GM21717 (cell line): ENCODE measurements at regions not wholly inside any gene's neighbourhood (a gene's known extent, or its start where the extent isn't known, plus 50 kb on each side); places are given as distances from the start of the nearest gene placed in this dataset.

Source experiments
- ATAC-seq: cut with Tn5 transposase; IDR thresholded peaks from one replicate; pipeline ENCODE4 v1.9.1; 2021; ENCODE audit warnings: mild to moderate bottlenecking, moderate library complexity; ENCODE audit not compliant: unreplicated experiment

GRCh38 chr11:32161293-32161692, 70.4 kb downstream of the RCN1 start:
- no peak for ATAC-seq

GRCh38 chr11:32162351-32162750, 71.5 kb downstream of the RCN1 start:
- no peak for ATAC-seq

- ATAC-seq: no peak
These were observed 72.0 kb downstream of the RCN1 start for GRCh38 chr11:32162906-32163305.

- ATAC-seq: no peak
These were observed 72.7 kb downstream of the RCN1 start for GRCh38 chr11:32163557-32163956.

- no peak for ATAC-seq
These were observed 74.0 kb downstream of the RCN1 start for GRCh38 chr11:32164836-32165235.

- ATAC-seq: no peak
These were observed 78.0 kb downstream of the RCN1 start for GRCh38 chr11:32168924-32169323.

GRCh38 chr11:32171445-32171844, 80.6 kb downstream of the RCN1 start:
- ATAC-seq: no peak

- no peak for ATAC-seq
These were observed 81.4 kb downstream of the RCN1 start for GRCh38 chr11:32172041-32172847.

GRCh38 chr11:32172848-32173834, 82.3 kb downstream of the RCN1 start:
- no peak for ATAC-seq

GRCh38 chr11:32173977-32174376, 83.1 kb downstream of the RCN1 start:
- ATAC-seq: no peak

GRCh38 chr11:32176223-32176934, 85.5 kb downstream of the RCN1 start:
- peak; percentile 75 for ATAC-seq

GRCh38 chr11:32178692-32179091, 87.8 kb downstream of the RCN1 start:
- no peak for ATAC-seq

GRCh38 chr11:32183512-32183911, 92.6 kb downstream of the RCN1 start:
- no peak for ATAC-seq

- peak; percentile 36 for ATAC-seq
These were observed 93.3 kb downstream of the RCN1 start for GRCh38 chr11:32184041-32184722.

- peak; percentile 88 for ATAC-seq
These were observed 94.0 kb downstream of the RCN1 start for GRCh38 chr11:32184723-32185376.

GRCh38 chr11:32186118-32186517, 95.2 kb downstream of the RCN1 start:
- no peak for ATAC-seq

GRCh38 chr11:32187111-32187510, 96.2 kb downstream of the RCN1 start:
- no peak for ATAC-seq

- no peak for ATAC-seq
These were observed 97.9 kb downstream of the RCN1 start for GRCh38 chr11:32188785-32189184.

- no peak for ATAC-seq
These were observed 105.3 kb downstream of the RCN1 start for GRCh38 chr11:32196137-32196536.

- no peak for ATAC-seq
These were observed 107.2 kb downstream of the RCN1 start for GRCh38 chr11:32198053-32198452.
